ENCODE measurements at regions not wholly inside any gene's neighbourhood (a gene's known extent, or its start where the extent isn't known, plus 50 kb on each side); places are given as distances from the start of the nearest gene placed in this dataset.

GRCh38 chr7:54846273-54846672 is 87.3 kb upstream of the SEC61G start:
- TF ChIP-seq POLR2A (IDR thresholded peaks at IDR 0.05) (no peak), CTCF (IDR thresholded peaks at IDR 0.05 in 8 of 11, conservative IDR thresholded peaks at IDR 0.05 in 3 of 11) (no peak)
